H9 (cell line): ENCODE measurements at regions not wholly inside any gene's neighbourhood (a gene's known extent, or its start where the extent isn't known, plus 50 kb on each side); places are given as distances from the start of the nearest gene placed in this dataset.

Source experiments
- DNase-seq: peaks from one replicate; pipeline ENCODE4 v3.0.0-alpha.2; 2017
- H2AFZ ChIP-seq: one replicate; pipeline ENCODE4 v1.6.1; 2013; ENCODE audit warnings: mild to moderate bottlenecking, low read length, control low read depth, moderate library complexity
- H2AK5ac ChIP-seq: 2 replicates; pipeline ENCODE4 v1.6.1; 2013; ENCODE audit warnings: low read length, control low read depth, mixed read lengths; ENCODE audit not compliant: insufficient read length
- H2BK120ac ChIP-seq: one replicate; pipeline ENCODE4 v1.6.1; 2013; ENCODE audit warnings: low read depth, mild to moderate bottlenecking, low read length, control low read depth, inconsistent platforms; ENCODE audit not compliant: poor library complexity, severe bottlenecking
- H2BK12ac ChIP-seq: 2 replicates; pipeline ENCODE4 v1.6.1; 2013; ENCODE audit warnings: low read length, control low read depth, mixed read lengths, low read depth; ENCODE audit not compliant: insufficient read length
- H2BK15ac ChIP-seq: 2 replicates; pipeline ENCODE4 v1.6.1; 2013; ENCODE audit warnings: low read depth, low read length, control low read depth
- H2BK20ac ChIP-seq: one replicate; pipeline ENCODE4 v1.6.1; 2013; ENCODE audit warnings: low read depth, mild to moderate bottlenecking, low read length, control low read depth, inconsistent platforms; ENCODE audit not compliant: poor library complexity, severe bottlenecking
- H2BK5ac ChIP-seq: 2 replicates; pipeline ENCODE4 v1.6.1; 2013; ENCODE audit warnings: low read length, control low read depth, mixed read lengths; ENCODE audit not compliant: insufficient read length
- H3K14ac ChIP-seq: 2 replicates; pipeline ENCODE4 v1.6.1; 2013; ENCODE audit warnings: low read length, control low read depth; ENCODE audit not compliant: insufficient read depth
- H3K18ac ChIP-seq: 2 replicates; pipeline ENCODE4 v1.6.1; 2013; ENCODE audit warnings: low read depth, mild to moderate bottlenecking, mixed read lengths, low read length, control low read depth; ENCODE audit not compliant: insufficient read length
- H3K23ac ChIP-seq: 2 replicates; pipeline ENCODE4 v1.6.1; 2013; ENCODE audit warnings: low read length, control low read depth, mixed read lengths, low read depth; ENCODE audit not compliant: insufficient read length
- H3K23me2 ChIP-seq: 2 replicates; pipeline ENCODE4 v1.6.1; 2013; ENCODE audit warnings: low read depth, mild to moderate bottlenecking, mixed read lengths, low read length, control low read depth; ENCODE audit not compliant: insufficient read length, poor library complexity, severe bottlenecking
- H3K27ac ChIP-seq: 2 replicates; pipeline ENCODE4 v1.5.1; 2013; ENCODE audit warnings: low read length, control low read depth, mixed read lengths, low read depth; ENCODE audit not compliant: insufficient read length
- H3K27me3 ChIP-seq: 2 replicates; pipeline ENCODE4 v1.6.1; 2013; ENCODE audit warnings: low read length, control low read depth, inconsistent platforms; ENCODE audit not compliant: insufficient read depth
- H3K4ac ChIP-seq: 2 replicates; pipeline ENCODE4 v1.6.1; 2013; ENCODE audit warnings: low read depth, mild to moderate bottlenecking, control low read depth, inconsistent platforms, low read length, moderate library complexity
- H3K4me1 ChIP-seq: 2 replicates; pipeline ENCODE4 v1.6.1; 2013; ENCODE audit warnings: low read length, control low read depth, inconsistent platforms; ENCODE audit not compliant: insufficient read depth
- H3K4me2 ChIP-seq: 2 replicates; pipeline ENCODE4 v1.6.1; 2013; ENCODE audit warnings: low read length, control low read depth, mixed read lengths; ENCODE audit not compliant: insufficient read length, insufficient read depth
- H3K56ac ChIP-seq: 2 replicates; pipeline ENCODE4 v1.6.1; 2013; ENCODE audit warnings: low read depth, mild to moderate bottlenecking, mixed read lengths, low read length, control low read depth; ENCODE audit not compliant: insufficient read length
- H3K79me1 ChIP-seq: 2 replicates; pipeline ENCODE4 v1.6.1; 2013; ENCODE audit warnings: low read depth, mild to moderate bottlenecking, moderate library complexity, low read length, control low read depth, inconsistent platforms; ENCODE audit not compliant: insufficient read depth, poor library complexity, severe bottlenecking
- H3K79me2 ChIP-seq: 2 replicates; pipeline ENCODE4 v1.6.1; 2013; ENCODE audit warnings: low read length, control low read depth, inconsistent platforms; ENCODE audit not compliant: insufficient read depth
- H3K9ac ChIP-seq: 2 replicates; pipeline ENCODE4 v1.6.1; 2013; ENCODE audit warnings: low read length, control low read depth, mixed read lengths; ENCODE audit not compliant: insufficient read length; ENCODE audit errors: extremely low read depth
- H3K9me3 ChIP-seq: one replicate; pipeline ENCODE4 v1.6.1; 2013; ENCODE audit warnings: low read depth, low read length, inconsistent platforms; ENCODE audit not compliant: control insufficient read depth
- H3T11ph ChIP-seq: one replicate; pipeline ENCODE4 v1.6.1; 2013; ENCODE audit warnings: mild to moderate bottlenecking, low read length, control low read depth, inconsistent platforms
- H4K20me1 ChIP-seq: one replicate; pipeline ENCODE4 v1.6.1; 2013; ENCODE audit not compliant: control insufficient read depth, insufficient read length, insufficient read depth
- H4K5ac ChIP-seq: 2 replicates; pipeline ENCODE4 v1.6.1; 2013; ENCODE audit warnings: low read depth, mild to moderate bottlenecking, mixed read lengths, low read length, control low read depth; ENCODE audit not compliant: insufficient read length
- H4K8ac ChIP-seq: replicated peaks from 2 replicates; pipeline ENCODE4 v1.6.1; 2013; ENCODE audit warnings: low read length, control low read depth, mixed read lengths, low read depth; ENCODE audit not compliant: insufficient read length
- H4K91ac ChIP-seq: 2 replicates; pipeline ENCODE4 v1.6.1; 2013; ENCODE audit warnings: low read depth, mild to moderate bottlenecking, moderate library complexity, mixed read lengths, low read length, control low read depth; ENCODE audit not compliant: insufficient read length
- H3K27ac Mint-ChIP-seq, 3 experiments: 2 replicates in 2 of 3; 3 replicates in 1 of 3; pipeline ENCODE4 v1.8.0; 2020 to 2021; ENCODE audit warnings: mixed read lengths in 3 of 3, mild to moderate bottlenecking in 1 of 3, moderate library complexity in 1 of 3
- H3K27me3 Mint-ChIP-seq: 2 replicates; pipeline ENCODE4 v1.8.0; 2021; ENCODE audit warnings: low read depth, mild to moderate bottlenecking, moderate library complexity, mixed read lengths
- H3K36me3 Mint-ChIP-seq, 3 experiments: 2 replicates in 2 of 3; 3 replicates in 1 of 3; pipeline ENCODE4 v1.8.0; 2020 to 2021; ENCODE audit warnings: low read depth in 3 of 3, mixed read lengths in 3 of 3; ENCODE audit not compliant: insufficient read depth in 1 of 3
- H3K4me1 Mint-ChIP-seq, 2 experiments: 2 replicates each; pipeline ENCODE4 v1.8.0; 2020; ENCODE audit warnings: mixed read lengths in 2 of 2
- H3K4me3 Mint-ChIP-seq, 2 experiments: 2 replicates in 1 of 2; 3 replicates in 1 of 2; pipeline ENCODE4 v1.8.0; 2020 to 2021; ENCODE audit warnings: mild to moderate bottlenecking in 2 of 2, mixed read lengths in 2 of 2, moderate library complexity in 1 of 2
- H3K9me3 Mint-ChIP-seq, 2 experiments: 2 replicates in 1 of 2; 3 replicates in 1 of 2; pipeline ENCODE4 v1.8.0; 2020; ENCODE audit warnings: mild to moderate bottlenecking in 2 of 2, mixed read lengths in 2 of 2, moderate library complexity in 1 of 2
- WGBS: extraction: QIAGEN DNeasy Blood & Tissue Kit; methylation state at CpG from one replicate; pipeline ENCODE4 v1.1.7; 2013; ENCODE audit warnings: missing lambda C conversion rate, low lambda C conversion rate, mixed read lengths; ENCODE audit not compliant: insufficient read length; ENCODE audit errors: extremely low coverage; 5-methylcytosine and 5-hydroxymethylcytosine counted together
- TF ChIP-seq, protein P1 (sequence below): fragments of 200-600 bp; sonication (generic); conservative IDR thresholded peaks from 3 replicates; pipeline ENCODE4 v1.8.0; 2021; ENCODE audit warnings: antibody characterized with exemption, mild to moderate bottlenecking

DNA sequence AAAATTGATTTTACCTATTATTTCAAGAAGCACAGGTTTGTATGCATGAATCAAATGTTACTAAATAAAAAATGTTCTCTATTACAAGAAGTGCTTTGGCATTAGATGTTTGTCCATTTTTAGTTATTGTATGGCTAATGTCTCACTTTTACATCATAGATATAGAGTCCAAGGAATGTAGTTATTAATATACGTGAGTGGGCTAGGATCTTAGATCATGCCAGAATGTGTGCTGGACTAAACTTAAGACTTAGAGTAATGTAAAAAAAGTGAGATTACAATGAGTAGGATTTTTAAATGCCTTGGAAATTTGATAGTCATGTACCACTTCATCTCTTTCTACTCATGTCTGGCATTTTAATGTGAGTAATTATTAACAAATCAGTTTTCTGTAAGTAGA, 196.6 kb downstream of the ARL4A start:
- H3K14ac ChIP-seq: no peak overlapping the region
- H3K4ac ChIP-seq: no peak overlapping the region
- no peak overlapping the region for H2BK15ac ChIP-seq
- Mint-ChIP-seq H3K27ac (no peak overlapping the region), H3K4me1 (no peaks in the 10 kb centered on the region), H3K27me3 (no peaks in the 10 kb centered on the region), H3K36me3 (no peaks in the 10 kb centered on the region), H3K4me3 (no peak overlapping the region), H3K9me3 (no peaks in the 10 kb centered on the region)
- no peak overlapping the region for H2AFZ ChIP-seq
- H4K8ac ChIP-seq: no peak overlapping the region
- no peak overlapping the region for H3K23ac ChIP-seq
- no peak overlapping the region for H3K4me2 ChIP-seq
- H3T11ph ChIP-seq: no peak overlapping the region
- no peak overlapping the region for H3K56ac ChIP-seq
- no peak overlapping the region for H3K27ac ChIP-seq
- no peaks in the 10 kb centered on the region for H3K79me1 ChIP-seq
- H2BK5ac ChIP-seq: no peak overlapping the region
- H2BK12ac ChIP-seq: no peak overlapping the region
- H4K20me1 ChIP-seq: no peaks in the 10 kb centered on the region
- H4K91ac ChIP-seq: no peak overlapping the region
- no peak overlapping the region for H2BK20ac ChIP-seq
- no peaks in the 10 kb centered on the region for H3K4me1 ChIP-seq
- no peak overlapping the region for H2AK5ac ChIP-seq
- no peaks in the 10 kb centered on the region for H3K9me3 ChIP-seq
- H3K79me2 ChIP-seq: no peaks in the 10 kb centered on the region
- no peaks in the 10 kb centered on the region for H3K23me2 ChIP-seq
- TF ChIP-seq, protein P1, sequence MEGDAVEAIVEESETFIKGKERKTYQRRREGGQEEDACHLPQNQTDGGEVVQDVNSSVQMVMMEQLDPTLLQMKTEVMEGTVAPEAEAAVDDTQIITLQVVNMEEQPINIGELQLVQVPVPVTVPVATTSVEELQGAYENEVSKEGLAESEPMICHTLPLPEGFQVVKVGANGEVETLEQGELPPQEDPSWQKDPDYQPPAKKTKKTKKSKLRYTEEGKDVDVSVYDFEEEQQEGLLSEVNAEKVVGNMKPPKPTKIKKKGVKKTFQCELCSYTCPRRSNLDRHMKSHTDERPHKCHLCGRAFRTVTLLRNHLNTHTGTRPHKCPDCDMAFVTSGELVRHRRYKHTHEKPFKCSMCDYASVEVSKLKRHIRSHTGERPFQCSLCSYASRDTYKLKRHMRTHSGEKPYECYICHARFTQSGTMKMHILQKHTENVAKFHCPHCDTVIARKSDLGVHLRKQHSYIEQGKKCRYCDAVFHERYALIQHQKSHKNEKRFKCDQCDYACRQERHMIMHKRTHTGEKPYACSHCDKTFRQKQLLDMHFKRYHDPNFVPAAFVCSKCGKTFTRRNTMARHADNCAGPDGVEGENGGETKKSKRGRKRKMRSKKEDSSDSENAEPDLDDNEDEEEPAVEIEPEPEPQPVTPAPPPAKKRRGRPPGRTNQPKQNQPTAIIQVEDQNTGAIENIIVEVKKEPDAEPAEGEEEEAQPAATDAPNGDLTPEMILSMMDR: no peak
- H2BK120ac ChIP-seq: no peak overlapping the region
- H4K5ac ChIP-seq: no peak overlapping the region
- no peak overlapping the region for H3K9ac ChIP-seq
- no CpG with 5 or more reads among the region's 1 CpG for WGBS
- no peaks in the 10 kb centered on the region for H3K27me3 ChIP-seq
- H3K18ac ChIP-seq: no peak overlapping the region
- DNase-seq: no peak
